IMR-90 (cell line): ENCODE measurements at regions not wholly inside any gene's neighbourhood (a gene's known extent, or its start where the extent isn't known, plus 50 kb on each side); places are given as distances from the start of the nearest gene placed in this dataset.

Source experiments
- ATAC-seq: fragments of 200-7000 bp; cut with Tn5 transposase; 2 replicates; pipeline ENCODE4 v1.9.1; 2020; ENCODE audit warnings: low read depth, mild to moderate bottlenecking, moderate library complexity
- BruUV-seq: library from RNA; stranded (reverse); fragments of 400-500 nt; replicated peaks from 2 replicates; lab custom pipeline; 2021; lab: Mats Ljungman, UMichigan
- CTCF ChIA-PET: fragments of 300-600 bp; formaldehyde crosslinking; extraction: SDS; loops from one replicate; lab custom pipeline; 2021; ENCODE audit warnings: antibody characterized with exemption; lab: Yijun Ruan, JAX
- POLR2A ChIA-PET: fragments of 300-600 bp; sonication (Branson Sonifier 250); formaldehyde crosslinking; loops from one replicate; lab custom pipeline; 2022; ENCODE audit warnings: antibody characterized with exemption; ENCODE audit not compliant: unreplicated experiment; lab: Charles Lee
- DNase-seq: peaks from one replicate; pipeline ENCODE4 v3.0.0; 2013
- H2AFZ ChIP-seq: replicated peaks from 2 replicates; pipeline ENCODE3; 2013; ENCODE audit warnings: low read length, mild to moderate bottlenecking; ENCODE audit not compliant: poor library complexity
- H2AK5ac ChIP-seq: 2 replicates; pipeline ENCODE4 v1.6.1; 2013; ENCODE audit warnings: low read depth, low read length, inconsistent platforms
- H2AK9ac ChIP-seq: replicated peaks from 2 replicates; pipeline ENCODE3; 2013; ENCODE audit warnings: mild to moderate bottlenecking, low read depth, low read length, moderate library complexity; ENCODE audit not compliant: poor library complexity
- H2BK120ac ChIP-seq: 2 replicates; pipeline ENCODE4 v1.6.1; 2013; ENCODE audit warnings: low read depth, low read length, inconsistent platforms
- H2BK15ac ChIP-seq: 3 replicates; pipeline ENCODE4 v1.6.1; 2013; ENCODE audit warnings: low read depth, low read length, inconsistent platforms
- H2BK20ac ChIP-seq: 2 replicates; pipeline ENCODE4 v1.6.1; 2013; ENCODE audit warnings: low read depth, mild to moderate bottlenecking, inconsistent platforms, low read length, moderate library complexity
- H2BK5ac ChIP-seq: 2 replicates; pipeline ENCODE4 v1.6.1; 2013; ENCODE audit warnings: mild to moderate bottlenecking, low read depth, low read length, inconsistent platforms; ENCODE audit not compliant: poor library complexity, severe bottlenecking
- H3K14ac ChIP-seq: replicated peaks from 2 replicates; pipeline ENCODE4 v1.6.1; 2013; ENCODE audit warnings: low read depth, low read length, inconsistent platforms
- H3K18ac ChIP-seq: 2 replicates; pipeline ENCODE4 v1.6.1; 2013; ENCODE audit warnings: low read depth, low read length, control low read depth
- H3K23ac ChIP-seq: 2 replicates; pipeline ENCODE4 v1.6.1; 2013; ENCODE audit warnings: low read depth, low read length, inconsistent platforms
- H3K27ac ChIP-seq: 2 replicates; pipeline ENCODE4 v1.5.1; 2013; ENCODE audit warnings: mild to moderate bottlenecking, control low read depth, low read length; ENCODE audit not compliant: insufficient read depth
- H3K27me3 ChIP-seq: 2 replicates; pipeline ENCODE4 v1.6.1; 2013; ENCODE audit warnings: low read length; ENCODE audit not compliant: control insufficient read depth, insufficient read depth
- H3K36me3 ChIP-seq: 2 replicates; pipeline ENCODE4 v1.6.1; 2013; ENCODE audit warnings: low read length, mixed read lengths; ENCODE audit not compliant: control insufficient read depth, insufficient read depth
- H3K4ac ChIP-seq: 2 replicates; pipeline ENCODE4 v1.6.1; 2013; ENCODE audit warnings: low read depth, low read length, inconsistent platforms
- H3K4me1 ChIP-seq: 2 replicates; pipeline ENCODE4 v1.6.1; 2013; ENCODE audit warnings: low read length, mixed read lengths; ENCODE audit not compliant: control insufficient read depth, insufficient read depth
- H3K4me2 ChIP-seq: 2 replicates; pipeline ENCODE4 v1.6.1; 2013; ENCODE audit warnings: low read depth, mild to moderate bottlenecking, control low read depth, low read length, moderate library complexity
- H3K4me3 ChIP-seq: 2 replicates; pipeline ENCODE4 v1.5.1; 2013; ENCODE audit warnings: low read depth, mild to moderate bottlenecking, control low read depth, low read length, moderate library complexity; ENCODE audit not compliant: insufficient read depth
- H3K56ac ChIP-seq: 2 replicates; pipeline ENCODE4 v1.6.1; 2013; ENCODE audit warnings: low read length, inconsistent platforms; ENCODE audit not compliant: insufficient read depth; ENCODE audit errors: extremely low read depth
- H3K79me1 ChIP-seq, 2 experiments: 2 replicates each; pipeline ENCODE4 v1.6.1; 2013; ENCODE audit warnings: low read length in 2 of 2, inconsistent platforms in 1 of 2, low read depth in 1 of 2
- H3K9ac ChIP-seq: 2 replicates; pipeline ENCODE4 v1.6.1; 2013; ENCODE audit warnings: low read depth, low read length, control low read depth
- H3K9me1 ChIP-seq: 2 replicates; pipeline ENCODE4 v1.6.1; 2013; ENCODE audit warnings: low read length, inconsistent platforms; ENCODE audit not compliant: insufficient read depth
- H3K9me3 ChIP-seq: 2 replicates; pipeline ENCODE4 v1.6.1; 2013; ENCODE audit warnings: low read length; ENCODE audit not compliant: control insufficient read depth, insufficient read depth
- H4K20me1 ChIP-seq: 2 replicates; pipeline ENCODE4 v1.6.1; 2013; ENCODE audit warnings: low read length, inconsistent platforms; ENCODE audit not compliant: insufficient read depth
- H4K5ac ChIP-seq: 2 replicates; pipeline ENCODE4 v1.6.1; 2013; ENCODE audit warnings: mild to moderate bottlenecking, low read depth, low read length, control low read depth
- H4K8ac ChIP-seq, 2 experiments: 2 replicates each; pipeline ENCODE4 v1.6.1; 2013; ENCODE audit warnings: low read depth in 2 of 2, low read length in 2 of 2, control low read depth in 1 of 2, inconsistent platforms in 1 of 2
- H4K91ac ChIP-seq: 2 replicates; pipeline ENCODE4 v1.6.1; 2013; ENCODE audit warnings: low read depth, low read length, inconsistent platforms; ENCODE audit not compliant: insufficient read depth
- BHLHE40 ChIP-seq: fragments of 150-350 bp; IDR thresholded peaks from 2 replicates; pipeline ENCODE4 v1.6.1; 2016; ENCODE audit warnings: mild to moderate bottlenecking, low read depth, low read length
- CEBPB ChIP-seq: IDR thresholded peaks from 2 replicates; pipeline ENCODE4 v1.6.1; 2012; ENCODE audit warnings: low read depth, low read length, improper control_type of control experiment
- CHD1 ChIP-seq: IDR thresholded peaks from 2 replicates; pipeline ENCODE4 v1.6.1; 2012; ENCODE audit warnings: low read depth, low read length, improper control_type of control experiment
- CTCF ChIP-seq: conservative IDR thresholded peaks from 2 replicates; pipeline ENCODE4 v1.5.1; 2012; ENCODE audit warnings: mild to moderate bottlenecking, low read depth, low read length, improper control_type of control experiment
- FOS ChIP-seq: fragments of 150-350 bp; IDR thresholded peaks from 2 replicates; pipeline ENCODE4 v1.6.1; 2016; ENCODE audit warnings: low read depth, low read length
- MAFK ChIP-seq: IDR thresholded peaks from 2 replicates; pipeline ENCODE4 v1.6.1; 2012; ENCODE audit warnings: low read depth, low read length, improper control_type of control experiment
- NFE2L2 ChIP-seq: fragments of 150-350 bp; IDR thresholded peaks from 2 replicates; pipeline ENCODE4 v1.6.1; 2016; ENCODE audit warnings: low read depth, mild to moderate bottlenecking, low read length
- POLR2A ChIP-seq: IDR thresholded peaks from 2 replicates; pipeline ENCODE4 v1.6.1; 2012; ENCODE audit warnings: mild to moderate bottlenecking, low read depth, low read length
- RAD21 ChIP-seq: IDR thresholded peaks from 2 replicates; pipeline ENCODE4 v1.6.1; 2012; ENCODE audit warnings: low read length, improper control_type of control experiment
- RFX5 ChIP-seq: IDR thresholded peaks from 2 replicates; pipeline ENCODE4 v1.8.0; 2012; ENCODE audit warnings: low read depth, mild to moderate bottlenecking, low read length, moderate library complexity
- WGBS, 2 experiments: methylation state at CpG; one replicate each; pipeline versions ENCODE4 v1.1.5 to v1.1.7; 2013; ENCODE audit warnings: missing lambda C conversion rate in 2 of 2; ENCODE audit not compliant: insufficient read length in 1 of 2; ENCODE audit errors: extremely low coverage in 2 of 2; 5-methylcytosine and 5-hydroxymethylcytosine counted together
- dilution Hi-C: fragments of 300-500 bp; cut with HindIII; formaldehyde crosslinking; loops from one replicate; pipeline ENCODE4 v1.14.3; 2018; ENCODE audit warnings: low sequenced_read_pairs; ENCODE audit not compliant: unreplicated experiment
- in situ Hi-C: fragments of 300-500 bp; cut with MboI; formaldehyde crosslinking; loops from 3 replicates; pipeline ENCODE4 v1.14.3; 2019; ENCODE audit warnings: low sequenced_read_pairs, inconsistent platforms, mixed read lengths
- intact Hi-C: fragments of 100-400 bp; cut with micrococcal nuclease; formaldehyde crosslinking; loops from 2 replicates; pipeline ENCODE4 v1.10.0; 2022
- TF ChIP-seq, protein P1 (sequence below): fragments of 150-350 bp; IDR thresholded peaks from 2 replicates; pipeline ENCODE4 v1.6.1; 2016; ENCODE audit warnings: low read depth, mild to moderate bottlenecking, low read length, moderate library complexity, borderline replicate concordance

DNA sequence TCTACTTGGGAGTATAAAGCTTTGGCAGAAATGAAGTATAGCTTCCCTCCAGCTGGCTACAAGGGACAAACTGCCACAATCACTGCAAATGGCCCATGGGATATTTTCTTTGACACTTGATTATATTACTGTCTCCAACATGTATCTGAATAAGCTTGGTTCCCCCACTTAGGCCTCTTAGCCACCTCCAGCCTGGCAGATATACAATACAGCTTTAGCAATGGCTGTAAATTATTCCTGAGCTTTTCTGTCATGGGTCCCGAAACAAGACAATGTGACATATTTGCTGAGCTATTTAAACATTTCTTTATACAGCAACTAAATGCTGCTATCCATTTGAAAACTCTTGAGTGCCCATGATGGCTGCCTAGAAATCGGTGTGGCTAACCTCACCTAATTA, 406.2 kb downstream of the SUCLG1 start:
- in situ Hi-C loops, result no loop called here
- no TSS peak for BruUV-seq

More for the DNA sequence above, 406.2 kb downstream of the SUCLG1 start:
- WGBS, 2 experiments, result no CpG with 5 or more reads among the region's 2 CpGs
- no peaks in the 10 kb centered on the region for H3K4me1 ChIP-seq
- no peak overlapping the region for H2AFZ ChIP-seq
- no peak for ATAC-seq
- no peak overlapping the region for H3K4me3 ChIP-seq
- no peak overlapping the region for H4K91ac ChIP-seq
- no peaks in the 10 kb centered on the region for H3K79me1 ChIP-seq
- H4K5ac ChIP-seq, result no peak overlapping the region
- no peak overlapping the region for H2BK20ac ChIP-seq
- H2AK9ac ChIP-seq, result no peak overlapping the region
- TF ChIP-seq, protein P1, sequence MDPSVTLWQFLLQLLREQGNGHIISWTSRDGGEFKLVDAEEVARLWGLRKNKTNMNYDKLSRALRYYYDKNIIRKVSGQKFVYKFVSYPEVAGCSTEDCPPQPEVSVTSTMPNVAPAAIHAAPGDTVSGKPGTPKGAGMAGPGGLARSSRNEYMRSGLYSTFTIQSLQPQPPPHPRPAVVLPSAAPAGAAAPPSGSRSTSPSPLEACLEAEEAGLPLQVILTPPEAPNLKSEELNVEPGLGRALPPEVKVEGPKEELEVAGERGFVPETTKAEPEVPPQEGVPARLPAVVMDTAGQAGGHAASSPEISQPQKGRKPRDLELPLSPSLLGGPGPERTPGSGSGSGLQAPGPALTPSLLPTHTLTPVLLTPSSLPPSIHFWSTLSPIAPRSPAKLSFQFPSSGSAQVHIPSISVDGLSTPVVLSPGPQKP, result no peak
- TF ChIP-seq FOS (no peak), MAFK (no peak), CEBPB (no peak), CTCF (no peak), NFE2L2 (no peak), BHLHE40 (no peak), RFX5 (no peak), RAD21 (no peak), POLR2A (no peak), CHD1 (no peak)
- H4K20me1 ChIP-seq, result no peaks in the 10 kb centered on the region
- no peak overlapping the region for H3K9ac ChIP-seq
- CTCF ChIA-PET, result no interaction called here
- no peak overlapping the region for H3K27ac ChIP-seq
- H3K18ac ChIP-seq, result no peak overlapping the region
- no peak overlapping the region for H2AK5ac ChIP-seq
- no peak overlapping the region for H3K56ac ChIP-seq
- no peaks in the 10 kb centered on the region for H3K9me3 ChIP-seq
- no peaks in the 10 kb centered on the region for H3K9me1 ChIP-seq
- H3K4ac ChIP-seq, result no peak overlapping the region
- H2BK120ac ChIP-seq, result no peak overlapping the region
- dilution Hi-C loops, result no loop called here
- H2BK5ac ChIP-seq, result no peak overlapping the region
- H3K23ac ChIP-seq, result no peak overlapping the region
- no peaks in the 10 kb centered on the region for H3K27me3 ChIP-seq
- H3K36me3 ChIP-seq, result no peaks in the 10 kb centered on the region
- H3K14ac ChIP-seq, result no peak overlapping the region
- POLR2A ChIA-PET, result no interaction called here
- no peak overlapping the region for H2BK15ac ChIP-seq
- intact Hi-C loops, result no loop called here
- no peak overlapping the region for H3K4me2 ChIP-seq
- H4K8ac ChIP-seq, result no peak overlapping the region
- DNase-seq, result no peak
